Gastrocnemius medialis (tissue), 4 donors: ENCODE measurements at regions not wholly inside any gene's neighbourhood (a gene's known extent, or its start where the extent isn't known, plus 50 kb on each side); places are given as distances from the start of the nearest gene placed in this dataset.

Experiments
- ATAC-seq, 2 donors: fragments of 150-250 bp; one replicate each; pipeline ENCODE4 v1.9.1; 2016
- DNase-seq, 2 donors: peaks; one replicate each; pipeline ENCODE4 v3.0.0-alpha.2; 2019
- H3K27ac ChIP-seq, 4 donors: fragments of 200-600 bp; sonication (generic); 1 replicate in 1 of 4; 2 replicates in 3 of 4; pipeline ENCODE4 v1.5.1; 2016 to 2018; ENCODE audit warnings: mild to moderate bottlenecking in 2 of 4, moderate library complexity in 1 of 4
- H3K27me3 ChIP-seq, 3 donors: fragments of 200-600 bp; sonication (generic) in 2 of 3; 1 replicate in 1 of 3; 2 replicates in 2 of 3; pipeline versions ENCODE4 v1.5.1 to v1.6.0; 2016 to 2019; ENCODE audit warnings: mild to moderate bottlenecking in 1 of 3, moderate library complexity in 1 of 3
- H3K36me3 ChIP-seq, 2 donors: fragments of 200-600 bp; sonication (generic) in 1 of 2; one replicate each; pipeline ENCODE4 v1.5.1; 2017 to 2018
- H3K4me1 ChIP-seq, 2 donors: fragments of 200-600 bp; sonication (generic) in 1 of 2; one replicate each; pipeline ENCODE4 v1.5.1; 2016 to 2017; ENCODE audit warnings: mild to moderate bottlenecking in 2 of 2
- H3K4me3 ChIP-seq, 4 donors: fragments of 200-600 bp; sonication (generic) in 3 of 4; 1 replicate in 1 of 4; 2 replicates in 3 of 4; pipeline ENCODE4 v1.5.1; 2016 to 2019; ENCODE audit warnings: mild to moderate bottlenecking in 2 of 4
- H3K9me3 ChIP-seq, 3 donors: fragments of 200-600 bp; sonication (generic) in 2 of 3; 1 replicate in 1 of 3; 2 replicates in 2 of 3; pipeline ENCODE4 v1.5.1; 2016 to 2019
- CTCF ChIP-seq, 5 experiments: fragments of 450-650 bp in 3 of 5; fragments of 200-600 bp in 2 of 5; sonication (generic) in 2 of 5; IDR thresholded peaks in 4 of 5; conservative IDR thresholded peaks in 1 of 5; 1 replicate in 4 of 5; 2 replicates in 1 of 5; pipeline ENCODE4 v1.5.1; 2016 to 2019; ENCODE audit warnings: antibody characterized with exemption in 5 of 5, mild to moderate bottlenecking in 3 of 5, moderate library complexity in 3 of 5
- POLR2A ChIP-seq, 2 donors: fragments of 450-650 bp; IDR thresholded peaks; one replicate each; pipeline ENCODE4 v1.6.1; 2017; ENCODE audit warnings: antibody characterized with exemption in 2 of 2, mild to moderate bottlenecking in 2 of 2, moderate library complexity in 2 of 2
- in situ Hi-C, 4 donors: fragments of 200-750 bp; cut with MboI; loops; one replicate each; pipeline versions ENCODE4 v1.15.0 to v1.8.0; 2017; ENCODE audit warnings: low sequenced_read_pairs in 4 of 4
- intact Hi-C: fragments of 100-400 bp; cut with DNase I; formaldehyde crosslinking; loops from one replicate; pipeline ENCODE4 v1.15.1; 2023; ENCODE audit warnings: low total_unique reads

DNA sequence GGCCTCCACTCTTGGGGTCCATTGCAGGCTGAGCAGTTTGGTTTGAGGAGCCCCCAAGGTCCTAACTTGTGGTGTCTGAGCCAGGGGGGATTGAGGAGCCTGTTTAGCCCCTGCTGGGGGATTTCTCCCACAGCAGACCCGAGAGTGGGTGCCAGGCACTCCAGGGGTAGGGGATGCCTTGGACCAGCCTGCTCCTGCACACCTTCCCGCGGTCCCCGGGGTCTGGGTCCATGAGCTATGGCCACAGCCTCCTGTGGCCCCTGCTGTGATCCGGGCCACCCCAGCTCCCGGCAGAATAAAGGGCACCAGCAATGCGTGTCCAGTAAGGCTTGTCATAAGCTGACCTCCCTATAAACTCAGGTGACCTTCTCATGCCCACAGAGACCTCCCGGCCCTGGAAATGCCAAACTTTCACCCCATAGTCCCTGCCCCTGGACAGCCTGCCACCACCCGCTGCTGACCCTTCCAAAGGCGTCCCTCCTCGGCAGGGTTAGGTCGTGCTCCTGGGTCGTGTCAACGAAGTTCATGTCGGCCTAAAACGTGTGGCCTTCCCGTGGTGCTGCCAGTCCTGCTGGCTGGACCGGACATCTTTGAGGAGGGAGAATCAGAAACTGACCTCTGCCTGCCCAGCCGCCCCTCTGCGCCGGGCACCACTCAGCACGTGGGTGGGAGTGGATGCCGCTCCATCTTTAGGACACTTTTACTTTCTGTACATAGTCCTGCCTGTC lies 137.6 kb downstream of the MRPL36 start:
- TF ChIP-seq POLR2A (IDR thresholded peaks at IDR 0.05) (no peak), CTCF (IDR thresholded peaks at IDR 0.05 in 4 of 5, conservative IDR thresholded peaks at IDR 0.05 in 1 of 5) (no peak)
- no peaks in the 10 kb centered on the region for H3K36me3 ChIP-seq
- peaks cover 24 to 37% (median 30%) of the 10 kb centered on the region in 3 donors for H3K27me3 ChIP-seq
- no peak overlapping the region for H3K4me3 ChIP-seq
- DNase-seq = no peak
- in situ Hi-C loops = no loop called here
- no peaks in the 10 kb centered on the region for H3K4me1 ChIP-seq
- intact Hi-C loops = no loop called here
- ATAC-seq = no peak
- H3K27ac ChIP-seq = no peak overlapping the region
- no peaks in the 10 kb centered on the region for H3K9me3 ChIP-seq

DNA sequence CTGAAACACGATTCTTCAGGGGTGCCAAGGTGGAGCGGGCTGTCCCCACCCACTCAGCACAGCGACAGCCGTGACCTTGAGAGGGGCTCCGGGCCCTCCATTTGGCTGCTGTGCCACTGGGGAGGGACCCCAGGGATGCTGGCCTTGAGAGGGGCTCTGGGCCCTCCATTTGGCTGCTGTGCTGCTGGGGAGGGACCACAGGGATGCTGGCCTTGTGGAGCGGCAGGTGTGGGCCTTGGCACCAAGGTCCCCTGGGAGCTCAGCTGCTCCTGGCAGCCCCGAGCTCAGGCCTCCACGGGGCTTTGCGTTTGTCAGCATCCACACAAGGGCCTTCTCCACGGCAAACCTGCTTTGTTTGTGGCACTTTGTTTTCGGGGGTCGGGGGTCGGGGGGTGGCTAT lies 137.6 kb upstream of the LPCAT1 start:
- intact Hi-C loops (no loop called here), in situ Hi-C loops (no loop called here)
- Histone ChIP-seq H3K4me3 (no peak overlapping the region), H3K27me3 (peaks cover 18 to 30% (median 24%) of the 10 kb centered on the region in 3 donors), H3K36me3 (no peaks in the 10 kb centered on the region), H3K9me3 (no peaks in the 10 kb centered on the region), H3K27ac (no peak overlapping the region), H3K4me1 (no peaks in the 10 kb centered on the region)
- ATAC-seq (no peak), DNase-seq (no peak)
- TF ChIP-seq POLR2A (IDR thresholded peaks at IDR 0.05) (no peak), CTCF (IDR thresholded peaks at IDR 0.05 in 4 of 5, conservative IDR thresholded peaks at IDR 0.05 in 1 of 5) (no peak)

DNA sequence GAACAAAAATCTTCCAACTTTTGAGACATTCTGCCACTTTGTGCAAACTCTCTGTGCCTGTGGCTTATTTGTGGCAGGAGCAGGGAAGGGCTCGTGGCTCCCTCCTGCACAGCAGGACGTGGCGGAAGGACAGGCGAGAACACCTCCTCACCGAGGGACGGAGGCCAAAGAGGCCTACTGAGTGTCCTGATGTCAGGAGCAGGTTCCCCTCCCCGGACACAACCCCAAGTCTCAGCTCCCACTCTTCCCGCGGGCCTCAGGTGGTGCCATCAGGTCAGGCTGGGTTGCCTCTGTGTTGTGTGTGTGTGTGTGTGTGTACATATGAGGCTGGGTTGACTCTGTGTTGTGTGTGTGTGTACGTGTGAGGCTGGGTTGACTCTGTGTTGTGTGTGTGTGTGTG lies 136.8 kb upstream of the LPCAT1 start:
- Histone ChIP-seq H3K27ac (no peak overlapping the region), H3K27me3 (peaks cover 10 to 22% (median 18%) of the 10 kb centered on the region in 3 donors), H3K36me3 (no peaks in the 10 kb centered on the region), H3K9me3 (no peaks in the 10 kb centered on the region), H3K4me1 (no peaks in the 10 kb centered on the region), H3K4me3 (no peak overlapping the region)
- no peak for ATAC-seq
- DNase-seq = no peak
- in situ Hi-C loops = no loop called here
- intact Hi-C loops = no loop called here
- TF ChIP-seq POLR2A (IDR thresholded peaks at IDR 0.05) (no peak), CTCF (IDR thresholded peaks at IDR 0.05 in 4 of 5, conservative IDR thresholded peaks at IDR 0.05 in 1 of 5) (no peak)

DNA sequence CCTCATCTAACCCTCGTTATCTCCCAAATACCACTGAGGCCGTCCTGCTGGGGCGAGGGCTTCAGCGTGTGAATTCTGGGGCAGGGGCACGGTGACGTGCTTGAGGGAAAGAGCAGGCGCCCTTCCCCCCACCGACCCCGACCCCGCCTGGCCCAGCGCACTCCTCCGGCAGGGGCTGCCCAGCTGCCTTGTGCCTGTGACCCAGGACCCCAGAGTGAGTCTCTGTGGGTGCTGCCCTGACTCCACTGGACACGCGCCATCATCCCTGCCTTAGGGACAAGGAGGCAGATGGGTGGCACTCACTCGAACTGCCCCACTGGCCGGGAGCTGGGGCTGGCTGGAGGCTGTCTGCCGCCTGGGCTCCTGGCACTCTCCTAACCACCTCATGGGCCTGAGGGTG lies 136.2 kb upstream of the LPCAT1 start:
- TF ChIP-seq POLR2A (IDR thresholded peaks at IDR 0.05) (no peak), CTCF (IDR thresholded peaks at IDR 0.05 in 4 of 5, conservative IDR thresholded peaks at IDR 0.05 in 1 of 5) (no peak)
- in situ Hi-C loops (no loop called here), intact Hi-C loops (no loop called here)
- DNase-seq = no peak
- ATAC-seq = no peak
- H3K27ac ChIP-seq = no peak overlapping the region
- H3K4me3 ChIP-seq = no peak overlapping the region
- no peaks in the 10 kb centered on the region for H3K9me3 ChIP-seq
- H3K4me1 ChIP-seq = no peaks in the 10 kb centered on the region
- H3K36me3 ChIP-seq = no peaks in the 10 kb centered on the region
- H3K27me3 ChIP-seq = peaks cover 7 to 17% (median 14%) of the 10 kb centered on the region in 3 donors
